Activated CD8-positive, alpha-beta memory T cell treated with anti-CD3 and anti-CD28 coated beads, Interleukin-2, amount 50 U/mL, for 4 hours (primary cell): ENCODE measurements at regions not wholly inside any gene's neighbourhood (a gene's known extent, or its start where the extent isn't known, plus 50 kb on each side); places are given as distances from the start of the nearest gene placed in this dataset.
"Not testable (repeated sequence)": the region's sequence is repeated elsewhere in the genome, so short reads cannot be mapped to it uniquely, and the experiment has no call there.

Experiments used
- DNase-seq: peaks from one replicate; pipeline ENCODE4 v3.0.0-alpha.2; 2020

DNA sequence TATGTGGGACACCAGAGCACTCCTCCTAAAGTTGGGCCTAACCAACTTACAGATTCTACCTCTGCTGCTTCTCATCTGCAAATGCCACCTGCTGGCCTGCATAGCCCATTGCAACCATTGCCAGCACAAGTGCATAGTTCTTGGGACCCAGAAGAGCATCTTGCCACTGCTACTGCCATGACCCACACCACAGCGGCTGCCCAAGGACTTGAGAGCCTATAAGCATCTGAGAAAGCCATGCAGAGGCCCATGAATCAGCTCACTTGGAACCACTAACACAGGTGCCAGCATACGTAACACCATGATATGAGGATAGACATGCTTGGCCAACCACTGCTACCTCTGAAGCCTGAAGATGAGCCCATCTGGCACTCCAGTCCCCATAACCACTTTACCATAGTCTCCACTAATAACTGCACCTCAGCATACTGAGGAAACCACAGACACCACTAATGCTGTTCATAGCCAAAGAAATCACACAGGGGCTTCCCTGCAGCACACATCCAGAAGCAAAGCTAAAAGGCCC is 258.1 kb upstream of the AGTR2 start:
- no peak for DNase-seq

DNA sequence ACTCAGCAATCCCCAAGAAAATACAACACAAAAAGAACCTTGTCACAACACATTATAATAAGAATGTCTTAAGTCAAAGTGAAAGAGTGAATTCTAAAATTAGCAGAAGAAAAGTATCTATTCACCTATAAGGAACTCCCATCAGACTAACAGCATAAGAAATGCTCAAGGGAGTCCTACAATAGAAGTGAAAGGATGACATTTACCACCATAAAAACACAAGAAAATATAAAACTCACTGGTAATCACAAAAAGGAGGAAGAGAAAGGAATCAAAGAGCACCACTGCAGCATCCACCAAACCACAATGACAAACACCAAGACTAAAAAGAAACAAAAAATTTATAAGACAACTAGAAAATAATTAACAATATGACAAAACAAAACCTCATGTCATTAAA is 257.0 kb upstream of the AGTR2 start:
- no peak for DNase-seq

DNA sequence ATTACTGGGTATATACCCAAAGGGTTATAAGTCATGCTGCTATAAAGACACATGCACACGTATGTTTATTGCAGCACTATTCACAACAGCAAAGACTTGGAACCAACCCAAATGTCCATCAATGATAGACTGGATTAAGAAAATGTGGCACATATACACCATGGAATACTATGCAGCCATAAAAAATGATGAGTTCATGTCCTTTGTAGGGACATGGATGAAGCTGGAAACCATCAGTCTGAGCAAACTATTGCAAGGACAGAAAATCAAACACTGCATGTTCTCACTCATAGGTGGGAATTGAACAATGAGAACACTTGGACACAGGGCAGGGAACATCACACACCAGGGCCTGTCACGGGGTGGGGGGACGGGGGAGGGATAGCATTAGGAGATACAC is 254.9 kb upstream of the AGTR2 start:
- DNase-seq = not testable (repeated sequence)

DNA sequence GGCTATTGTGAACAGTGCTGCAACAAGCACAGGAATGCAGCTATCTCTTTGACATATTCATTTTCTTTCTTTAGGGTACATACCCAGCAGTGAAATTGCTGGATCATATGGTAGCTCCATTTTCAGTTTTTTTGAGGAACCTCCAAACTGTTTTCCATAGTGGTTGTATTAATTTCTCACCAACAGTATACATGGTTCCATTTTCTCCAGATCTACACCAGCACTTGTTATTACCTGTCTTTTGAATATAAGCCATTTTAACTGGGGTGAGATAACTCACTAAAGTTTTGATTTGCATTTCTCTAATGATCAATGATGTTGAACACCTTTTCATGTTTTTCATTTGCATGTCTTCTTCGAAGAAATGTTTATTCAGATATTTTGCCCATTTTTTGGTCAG is 241.1 kb upstream of the AGTR2 start:
- DNase-seq = no peak

DNA sequence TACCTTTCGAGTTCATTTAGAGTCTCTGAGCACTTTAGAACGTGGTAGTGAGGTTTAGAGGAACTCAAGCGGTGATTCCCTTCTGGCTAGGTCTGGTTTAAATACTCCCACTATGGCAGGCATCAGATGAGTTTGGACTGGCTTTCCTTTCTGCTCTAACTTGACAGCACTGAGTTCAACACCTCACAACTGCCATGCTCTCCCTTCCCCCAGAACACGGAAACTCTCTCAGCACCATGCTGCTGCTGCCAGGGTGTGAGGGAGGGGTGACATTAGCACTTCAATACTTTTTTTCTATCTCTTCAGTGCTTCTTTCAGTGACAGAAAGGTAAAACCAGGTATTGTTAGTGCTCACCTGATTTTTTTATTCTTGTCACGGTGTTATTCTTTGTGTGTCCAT is 234.5 kb upstream of the AGTR2 start:
- no peak for DNase-seq

DNA sequence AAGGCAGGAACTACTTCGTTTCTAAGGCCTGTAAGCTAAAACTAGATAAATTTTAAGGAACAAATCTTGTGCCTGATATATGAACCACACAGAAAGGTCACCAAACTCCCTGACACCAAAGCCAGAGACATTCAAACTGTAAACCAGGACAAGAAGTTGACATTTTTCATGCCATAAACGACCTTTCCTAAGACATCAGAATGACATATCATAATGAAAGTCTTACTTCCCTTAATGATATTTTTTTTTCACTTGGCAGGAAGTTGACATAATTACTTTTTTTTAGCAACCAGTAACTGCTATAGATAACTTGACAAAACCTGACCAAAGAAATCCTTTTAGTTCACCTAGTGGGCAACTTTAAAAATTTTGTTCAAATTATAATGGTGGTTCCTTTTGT is 231.5 kb upstream of the AGTR2 start:
- DNase-seq = no peak

DNA sequence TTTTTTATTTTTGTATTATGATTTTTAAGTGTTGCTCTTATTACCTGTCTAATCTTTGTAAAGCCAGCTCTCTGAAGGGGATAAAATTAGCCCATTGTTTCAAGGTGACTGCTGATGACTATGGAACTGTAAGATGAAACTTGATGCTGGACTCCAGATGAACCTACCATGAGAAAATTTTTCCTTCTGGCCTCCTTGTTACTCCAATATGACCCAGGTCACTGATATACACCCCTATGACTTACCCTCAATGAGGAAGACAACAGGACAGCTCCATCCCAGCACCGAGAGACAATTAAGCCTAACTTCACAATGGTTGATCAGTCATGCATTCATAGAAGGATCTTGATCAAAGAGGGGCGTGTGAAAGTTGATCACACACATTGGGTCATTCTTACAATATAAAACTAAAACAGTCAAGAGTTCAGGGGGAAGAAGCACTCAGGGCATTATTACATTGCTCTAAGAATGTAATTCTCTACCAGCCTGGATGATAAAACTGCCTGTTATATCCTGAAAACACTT is 230.8 kb upstream of the AGTR2 start:
- no peak for DNase-seq

DNA sequence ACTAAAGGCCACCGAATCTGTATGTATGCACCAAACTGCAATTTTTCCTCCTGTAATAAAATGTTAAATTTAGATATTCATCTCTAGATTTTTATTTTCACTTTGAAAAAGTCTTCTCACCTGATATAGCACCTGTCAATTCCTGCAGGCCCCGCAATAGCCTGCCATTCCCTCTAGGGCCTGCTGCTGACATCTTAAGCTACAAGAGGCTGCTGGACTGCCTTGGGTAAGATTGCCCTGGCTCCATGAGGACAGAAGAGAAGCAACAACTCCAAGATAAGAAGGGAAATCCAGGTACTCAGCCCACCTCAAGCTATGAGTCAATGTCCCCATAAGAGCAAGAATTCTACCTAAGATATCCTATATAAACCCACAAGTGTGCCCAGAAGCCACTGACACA is 230.2 kb upstream of the AGTR2 start:
- DNase-seq = no peak

DNA sequence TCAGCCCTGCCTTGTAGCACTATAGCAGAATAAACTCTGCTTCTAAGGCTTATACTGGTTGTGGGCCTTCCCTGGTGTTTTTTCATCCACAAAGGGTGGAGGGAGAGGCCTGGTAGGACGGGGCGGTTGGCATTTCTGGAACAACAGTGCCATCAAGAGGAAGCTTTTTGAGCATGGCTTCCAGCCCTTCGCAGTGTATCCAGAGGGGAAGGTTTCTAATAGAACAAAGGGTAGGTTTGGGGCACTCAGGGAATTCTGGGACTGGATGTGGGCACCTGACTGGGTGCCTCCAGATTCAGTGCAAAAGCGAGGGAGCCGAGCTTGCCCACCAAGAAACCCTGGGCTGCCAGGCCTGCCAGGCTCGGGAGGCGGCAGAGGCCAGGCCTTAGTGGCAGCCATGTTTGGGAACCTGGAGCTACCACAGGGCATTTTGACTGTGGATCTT is 229.6 kb upstream of the AGTR2 start:
- DNase-seq = peak; percentile 25

DNA sequence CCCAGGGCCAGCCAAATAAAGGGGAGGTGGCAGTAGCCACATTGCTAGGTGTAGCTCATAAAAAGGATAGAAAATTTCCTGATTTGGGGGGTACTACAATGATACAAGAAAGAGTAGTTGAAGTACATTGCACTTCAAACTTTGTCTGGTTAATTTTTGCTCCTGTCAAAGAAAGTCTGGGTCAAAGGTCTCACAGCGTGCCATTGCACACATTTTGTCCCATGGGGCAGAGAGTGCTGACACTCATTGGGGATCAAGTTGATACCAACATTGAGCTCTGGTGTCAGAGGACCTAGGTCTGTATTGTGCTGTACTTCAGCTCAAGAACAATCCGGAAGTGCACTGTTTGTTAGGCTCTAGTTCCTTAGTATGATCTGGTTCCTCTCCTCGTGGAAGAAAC is 229.2 kb upstream of the AGTR2 start:
- DNase-seq = no peak

DNA sequence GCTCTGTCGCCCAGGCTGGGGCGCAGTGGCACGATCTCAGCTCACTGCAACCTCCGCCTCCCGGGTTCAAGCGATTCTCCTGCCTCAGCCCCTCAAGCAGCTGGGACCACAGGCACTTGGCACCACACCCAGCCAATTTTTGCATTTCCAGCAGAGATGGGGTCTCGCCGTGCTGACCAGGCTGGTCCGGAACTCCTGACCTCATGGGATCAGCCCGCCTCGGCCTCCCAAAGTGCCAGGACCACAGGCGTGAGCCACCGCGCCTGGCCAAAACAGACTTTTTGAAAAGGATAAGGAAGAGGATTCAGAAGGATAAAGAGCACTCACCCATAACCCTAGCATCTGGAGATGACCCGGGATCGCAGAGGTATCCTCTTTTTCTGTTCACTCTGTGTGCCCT is 224.5 kb upstream of the AGTR2 start:
- DNase-seq = no peak

DNA sequence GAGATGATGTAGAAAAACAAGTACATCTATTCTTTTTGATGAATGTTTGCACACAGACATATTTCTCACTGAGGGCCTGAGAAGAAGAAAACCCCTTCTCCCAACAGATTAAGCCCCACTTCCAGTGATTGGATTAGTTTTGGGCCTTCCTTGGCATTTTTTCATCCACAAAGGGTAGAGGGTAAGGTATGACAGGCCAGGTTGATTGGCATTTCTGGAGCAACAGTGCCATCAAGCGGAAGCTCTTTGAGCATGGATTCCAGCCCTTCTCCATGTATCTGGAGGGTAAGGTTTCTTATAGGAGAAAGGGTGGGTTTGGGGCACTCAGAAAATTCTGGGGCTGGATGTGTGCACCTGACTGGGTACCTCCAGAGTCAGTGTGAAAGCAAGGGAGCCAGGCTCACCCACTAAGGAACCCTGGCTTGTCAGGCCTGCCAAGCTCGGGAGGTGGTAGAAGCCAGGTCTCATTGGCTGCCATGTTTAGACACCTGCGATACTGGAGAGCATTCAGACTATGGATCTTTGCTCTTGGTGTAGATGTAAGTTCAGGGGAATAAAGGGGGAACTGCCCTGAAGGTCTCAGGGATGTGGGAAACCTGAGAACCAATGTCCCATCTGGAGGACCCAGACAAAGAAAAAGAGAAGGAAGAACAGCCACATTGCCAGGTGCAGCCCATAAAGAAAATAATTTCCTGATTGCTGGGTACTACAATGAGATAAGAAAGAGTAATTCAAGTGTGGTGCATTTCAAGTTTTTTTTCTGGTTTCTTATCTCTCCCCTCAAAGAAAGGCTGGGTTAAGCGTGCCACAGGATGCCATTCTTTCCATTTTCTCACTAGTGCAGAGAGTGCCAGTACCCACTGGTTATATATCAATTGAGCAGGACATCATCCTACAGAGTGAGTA is 222.3 kb upstream of the AGTR2 start:
- DNase-seq = no peak

DNA sequence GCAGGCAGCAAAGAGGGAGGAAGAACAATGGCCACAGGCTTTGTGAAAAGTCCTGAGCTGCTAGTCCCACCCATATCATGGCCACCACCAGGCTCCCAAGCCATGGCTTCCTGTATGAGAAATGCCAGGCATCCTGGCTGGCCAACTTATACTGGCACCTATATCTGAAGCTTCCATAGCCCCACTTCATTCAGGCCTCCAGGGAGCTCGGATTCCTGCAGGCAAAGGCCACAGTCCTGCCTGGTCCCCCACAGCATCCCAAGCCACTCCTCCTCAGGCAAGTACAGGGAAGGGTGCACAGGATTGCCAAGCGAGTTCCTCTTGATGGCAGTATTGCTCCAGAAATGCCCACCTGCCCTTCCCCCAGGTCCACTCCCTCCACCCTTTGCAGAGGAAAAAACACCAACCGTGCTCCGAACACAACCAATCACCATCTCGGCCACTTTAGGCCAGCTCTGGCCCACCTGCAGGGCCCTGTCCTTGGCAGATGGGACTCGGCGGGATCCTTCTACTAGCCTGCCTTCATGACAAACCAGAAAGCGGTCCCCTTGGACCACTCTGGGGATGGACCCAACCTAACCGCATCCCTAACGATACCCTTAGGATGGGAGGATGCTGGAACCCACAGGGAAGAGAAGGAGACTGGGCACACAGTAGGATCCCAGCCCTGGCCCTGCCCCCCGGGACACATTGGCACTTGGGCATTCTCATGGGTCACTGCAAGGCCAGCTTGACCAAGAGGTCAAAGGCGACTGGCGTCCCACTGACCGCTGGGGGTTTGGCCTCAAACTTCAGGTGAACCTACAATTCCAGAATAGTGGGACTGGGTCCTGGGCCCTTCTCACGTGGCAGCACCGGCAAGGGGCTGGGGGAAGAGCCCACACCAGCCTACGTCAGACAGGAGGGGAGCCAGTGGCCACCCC is 220.4 kb upstream of the AGTR2 start:
- no peak for DNase-seq

DNA sequence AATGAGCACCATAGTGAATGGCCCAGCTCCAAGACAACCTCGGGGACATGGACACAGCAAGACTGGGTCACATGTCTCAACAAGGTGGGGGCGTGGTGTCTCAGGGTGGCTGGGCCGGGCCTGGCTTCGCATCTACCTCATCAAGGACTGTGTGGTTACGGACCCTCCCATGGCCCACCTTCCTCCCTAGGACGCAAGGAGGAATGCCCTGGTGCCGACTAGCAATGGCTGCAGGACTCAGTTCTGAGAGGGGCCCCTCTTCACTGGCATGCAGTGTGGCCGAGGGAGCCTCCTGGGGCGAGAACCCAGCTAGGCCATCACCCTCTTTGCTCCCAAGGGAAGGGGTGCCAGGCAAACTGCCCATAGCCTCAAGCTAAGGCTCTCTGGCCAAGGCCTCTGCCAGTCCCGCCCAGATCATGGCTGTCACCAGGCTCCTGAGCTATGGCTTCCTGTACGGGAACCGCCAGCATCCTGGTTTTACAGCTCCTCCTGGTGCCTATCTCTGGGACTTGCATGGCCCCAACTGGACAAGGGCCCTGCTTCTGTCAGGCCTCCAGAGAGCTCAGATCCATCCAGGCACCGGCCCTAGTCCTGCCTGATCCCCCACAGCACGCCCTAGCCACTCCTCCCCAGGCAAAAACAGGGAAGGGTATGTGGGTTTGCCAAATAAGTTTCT is 218.0 kb upstream of the AGTR2 start:
- DNase-seq = no peak

DNA sequence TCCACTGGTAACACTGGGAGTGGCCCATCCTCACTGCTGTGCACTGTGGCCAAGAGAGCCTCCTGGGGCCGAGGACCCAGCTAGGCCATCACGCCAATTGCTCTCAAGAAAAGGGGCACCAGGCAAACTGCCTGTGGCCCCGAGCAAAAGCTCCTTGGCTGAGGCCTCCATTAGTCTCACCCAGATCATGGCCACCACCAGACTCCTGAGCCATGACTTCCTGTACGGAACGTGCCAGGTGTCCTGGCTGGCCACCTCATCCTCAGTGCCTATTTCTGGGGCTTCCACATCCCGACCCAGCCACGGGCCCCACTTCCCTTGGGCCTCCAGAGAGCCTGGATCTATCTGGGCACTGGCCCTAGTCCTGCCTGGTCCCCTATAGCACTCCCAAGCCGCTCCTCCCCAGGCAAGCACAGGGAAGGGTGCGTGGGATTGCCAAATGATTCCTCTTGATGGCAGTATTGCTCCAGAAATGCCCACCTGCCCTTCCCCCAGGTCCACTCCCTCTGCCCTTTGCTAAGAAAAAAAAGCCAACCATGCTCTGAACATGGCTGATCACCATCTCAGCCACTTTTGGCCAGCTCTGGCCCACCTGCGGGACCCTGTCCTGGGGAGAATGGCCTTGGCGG is 212.6 kb upstream of the AGTR2 start:
- no peak for DNase-seq

DNA sequence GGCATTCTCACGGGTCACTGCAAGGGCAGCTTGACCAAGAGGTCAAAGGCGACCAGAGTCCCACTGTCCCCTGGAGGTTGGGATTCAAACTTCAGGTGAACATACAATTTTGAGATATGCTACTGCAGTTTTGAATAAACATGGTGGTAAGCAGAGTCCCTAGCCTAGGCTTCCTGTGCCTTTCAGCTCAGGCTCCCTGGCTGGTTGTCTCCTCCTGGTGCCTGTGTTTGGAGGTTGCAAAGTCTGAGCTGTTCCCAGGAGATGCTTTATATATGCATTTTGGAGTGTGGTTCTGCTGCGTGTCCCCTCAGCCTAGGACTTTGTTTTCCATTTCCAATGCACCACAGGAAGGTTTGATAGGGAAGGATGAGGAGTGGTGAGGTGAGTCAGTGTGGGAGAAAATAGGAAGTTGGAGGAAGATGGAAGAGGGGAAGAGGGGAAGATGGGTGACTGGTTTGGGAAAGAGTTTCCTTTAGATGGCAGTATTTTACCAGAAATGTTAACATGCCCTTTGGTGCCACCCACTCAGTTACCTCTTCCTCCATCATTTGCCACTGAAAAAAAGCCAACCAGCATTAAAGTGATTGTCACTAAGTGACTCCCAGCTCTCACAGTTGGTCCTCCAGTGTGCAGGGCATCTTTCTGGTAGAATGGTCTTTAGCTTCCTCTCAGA is 211.7 kb upstream of the AGTR2 start:
- no peak for DNase-seq

DNA sequence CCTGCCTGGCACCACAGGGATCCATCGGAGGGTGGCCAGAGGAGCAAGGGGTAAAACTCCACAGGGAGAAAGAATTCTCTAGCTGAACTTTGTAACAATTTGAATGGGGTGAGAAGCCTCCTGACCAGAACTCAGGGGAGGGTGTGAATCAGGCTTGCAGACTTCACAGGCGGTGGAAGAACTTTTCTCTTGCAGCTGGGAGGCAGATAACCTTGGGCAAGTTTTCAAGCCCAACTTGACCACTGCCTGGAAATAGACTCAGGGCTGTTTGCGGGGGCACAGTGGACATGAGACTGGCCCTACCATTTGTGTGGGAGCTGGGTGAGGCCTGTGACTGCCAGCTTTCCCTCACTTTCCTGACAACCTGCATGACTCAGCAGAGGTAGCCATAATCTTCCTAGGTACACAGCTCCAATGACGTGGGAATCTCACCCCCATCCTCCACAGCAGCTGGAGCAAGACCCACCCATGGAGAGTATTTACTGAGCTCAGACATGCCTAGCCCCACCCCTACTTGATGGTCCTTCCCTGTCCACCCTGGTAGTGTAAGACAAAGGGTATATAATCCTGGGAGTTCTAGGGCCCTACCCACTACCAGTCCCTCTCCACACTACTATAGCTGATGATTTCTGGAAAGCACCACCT is 210.0 kb upstream of the AGTR2 start:
- no peak for DNase-seq

DNA sequence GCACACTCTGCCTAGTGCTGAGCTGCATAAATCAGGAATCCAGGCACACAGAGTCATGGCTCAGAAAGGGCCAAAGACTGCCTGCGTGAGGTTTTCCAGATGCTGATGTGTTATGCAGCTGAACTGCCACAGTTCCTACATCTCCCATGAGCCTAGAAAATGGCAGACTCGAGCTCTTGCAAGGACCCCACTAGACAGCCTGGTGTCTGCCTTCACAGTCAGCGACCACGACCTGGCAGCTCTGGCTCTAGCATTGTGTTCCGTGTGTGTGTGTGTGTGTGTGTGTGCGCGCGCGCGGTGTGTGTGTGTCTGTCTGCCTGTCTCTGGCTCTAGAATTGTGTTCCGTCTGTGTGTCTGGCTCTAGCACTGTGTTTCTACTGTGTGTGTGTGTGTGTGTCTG is 203.6 kb upstream of the AGTR2 start:
- no peak for DNase-seq

DNA sequence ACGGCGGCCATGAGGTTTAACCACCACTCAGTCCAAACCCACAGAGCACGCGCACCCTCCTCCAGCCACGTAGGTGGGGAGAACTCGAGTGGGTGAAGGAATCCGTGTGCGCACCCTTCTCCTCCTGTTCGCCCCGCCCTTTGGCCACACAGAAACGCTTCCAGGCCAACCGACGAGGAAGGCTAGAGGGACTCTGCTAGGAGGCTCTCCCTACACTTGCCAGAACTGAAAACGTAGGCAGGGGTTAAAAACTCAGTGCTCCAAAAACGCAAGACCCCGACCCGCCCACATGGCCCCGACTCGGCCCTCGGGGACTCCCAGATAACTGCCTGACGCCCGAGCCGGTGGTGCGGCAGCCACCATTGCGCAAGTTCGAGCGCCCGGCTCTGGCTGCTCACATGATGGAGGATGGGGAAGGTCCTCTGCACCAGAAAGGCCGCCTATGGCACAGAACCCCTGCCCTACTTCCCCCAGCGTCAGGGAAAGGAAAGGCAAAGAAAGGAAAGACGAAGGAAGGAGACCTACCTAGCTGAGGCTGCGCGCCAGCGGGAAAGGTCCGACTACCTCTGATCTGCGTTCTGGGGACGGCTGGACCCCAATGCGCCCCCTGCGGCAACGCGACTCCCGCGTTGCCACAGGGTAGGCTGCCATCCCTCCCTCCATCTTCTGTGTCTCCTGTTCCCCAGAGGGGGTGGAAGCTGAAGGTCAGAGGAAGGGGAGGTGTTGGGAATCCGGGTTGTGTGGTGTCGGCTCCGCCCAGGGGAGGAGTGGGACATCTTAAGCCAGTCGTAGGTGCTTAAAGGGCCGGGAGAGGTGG is 201.9 kb upstream of the AGTR2 start:
- DNase-seq = no peak

DNA sequence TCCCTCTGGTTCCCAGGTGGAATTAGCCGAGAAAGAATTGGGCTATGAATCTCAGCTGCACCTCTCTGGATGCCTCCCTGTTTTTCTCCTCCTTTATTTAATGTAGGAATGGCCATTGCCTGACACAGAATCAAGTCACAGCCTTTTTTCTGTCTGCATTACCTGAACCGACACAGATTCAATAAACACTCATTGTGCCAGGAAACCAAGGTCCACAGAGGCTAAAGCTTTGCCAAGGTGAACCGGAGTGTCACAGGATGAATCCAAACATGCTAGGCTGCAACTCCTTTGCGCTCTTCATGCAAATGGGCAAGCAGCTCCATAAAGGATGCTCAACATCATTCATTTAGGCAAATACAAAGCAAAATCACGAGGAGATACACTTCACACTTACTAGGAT is 199.8 kb upstream of the AGTR2 start:
- DNase-seq = no peak
